ENCODE measurements at regions not wholly inside any gene's neighbourhood (a gene's known extent, or its start where the extent isn't known, plus 50 kb on each side); places are given as distances from the start of the nearest gene placed in this dataset.

DNA sequence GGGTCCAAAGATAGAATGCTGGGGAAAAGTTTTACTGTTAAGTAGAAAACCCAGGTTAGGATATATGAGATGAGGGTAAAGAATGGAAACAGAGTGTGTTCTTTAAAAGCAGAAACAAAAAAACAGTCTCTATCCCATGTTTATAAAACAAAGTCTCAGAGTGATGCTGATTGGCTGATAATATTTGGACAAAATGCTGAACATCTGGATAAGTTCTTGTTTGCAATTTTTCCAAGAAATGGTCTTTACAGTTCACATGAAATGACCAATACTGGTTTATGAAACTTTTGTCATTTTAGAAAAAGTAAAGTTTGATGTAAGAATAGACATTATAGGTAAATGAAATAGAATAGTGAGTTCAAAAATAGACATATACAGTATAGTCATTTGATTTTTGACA is 96.2 kb upstream of the EYS start:
- no peaks in the 10 kb centered on the region for H3K4me1 ChIP-seq (ENCODE audit: control insufficient read depth, insufficient read depth, low read length)
- H3K27ac ChIP-seq (ENCODE audit: extremely low read depth, low read depth, low read length): no peak overlapping the region
- TF ChIP-seq ZNF561 (tag by site-specific recombination; IDR thresholded peaks at IDR 0.05; ENCODE audit: borderline replicate concordance): no peak
- TF ChIP-seq, protein P1, sequence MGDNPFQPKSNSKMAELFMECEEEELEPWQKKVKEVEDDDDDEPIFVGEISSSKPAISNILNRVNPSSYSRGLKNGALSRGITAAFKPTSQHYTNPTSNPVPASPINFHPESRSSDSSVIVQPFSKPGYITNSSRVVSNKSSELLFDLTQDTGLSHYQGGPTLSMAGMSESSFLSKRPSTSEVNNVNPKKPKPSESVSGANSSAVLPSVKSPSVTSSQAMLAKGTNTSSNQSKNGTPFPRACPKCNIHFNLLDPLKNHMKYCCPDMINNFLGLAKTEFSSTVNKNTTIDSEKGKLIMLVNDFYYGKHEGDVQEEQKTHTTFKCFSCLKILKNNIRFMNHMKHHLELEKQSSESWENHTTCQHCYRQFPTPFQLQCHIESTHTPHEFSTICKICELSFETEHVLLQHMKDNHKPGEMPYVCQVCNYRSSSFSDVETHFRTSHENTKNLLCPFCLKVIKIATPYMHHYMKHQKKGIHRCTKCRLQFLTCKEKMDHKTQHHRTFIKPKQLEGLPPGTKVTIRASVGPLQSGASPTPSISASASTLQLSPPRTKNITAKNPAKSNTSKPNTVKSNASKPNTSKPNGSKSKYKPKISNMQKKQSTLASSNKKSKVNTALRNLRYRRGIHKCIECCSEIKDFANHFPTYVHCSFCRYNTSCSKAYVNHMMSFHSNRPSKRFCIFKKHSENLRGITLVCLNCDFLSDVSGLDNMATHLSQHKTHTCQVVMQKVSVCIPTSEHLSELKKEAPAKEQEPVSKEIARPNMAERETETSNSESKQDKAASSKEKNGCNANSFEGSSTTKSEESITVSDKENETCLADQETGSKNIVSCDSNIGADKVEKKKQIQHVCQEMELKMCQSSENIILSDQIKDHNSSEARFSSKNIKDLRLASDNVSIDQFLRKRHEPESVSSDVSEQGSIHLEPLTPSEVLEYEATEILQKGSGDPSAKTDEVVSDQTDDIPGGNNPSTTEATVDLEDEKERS (tag by site-specific recombination; IDR thresholded peaks at IDR 0.05): no peak
- TF ChIP-seq HOXA7 (CRISPR knock-in tag; IDR thresholded peaks at IDR 0.05; ENCODE audit: borderline replicate concordance): no peak
- TF ChIP-seq ZNF223 (tag by site-specific recombination; IDR thresholded peaks at IDR 0.05): no peak
- TF ChIP-seq SP2 (tag by site-specific recombination; IDR thresholded peaks at IDR 0.05): no peak
- TF ChIP-seq ZNF274 (IDR thresholded peaks at IDR 0.05; ENCODE audit: low read length): no peak
- TF ChIP-seq ZNF274 (tag by site-specific recombination; IDR thresholded peaks at IDR 0.05; ENCODE audit: borderline replicate concordance): no peak
- no peak for TF ChIP-seq ZNF433 (tag by site-specific recombination; IDR thresholded peaks at IDR 0.05; ENCODE audit: low read depth)
- TF ChIP-seq WT1 (tag by site-specific recombination; IDR thresholded peaks at IDR 0.05): no peak
- TF ChIP-seq ZNF37A (tag by site-specific recombination; IDR thresholded peaks at IDR 0.05): no peak
- H3K4me3 ChIP-seq (ENCODE audit: low read depth, low read length): no peak overlapping the region
- H3K36me3 ChIP-seq (ENCODE audit: control insufficient read depth in 2 of 2, insufficient read depth in 1 of 2, low read length in 2 of 2): no peaks in the 10 kb centered on the region
- H3K9me3 ChIP-seq (ENCODE audit: control insufficient read depth, insufficient read depth, low read depth, low read length): no peaks in the 10 kb centered on the region
- ChIA-PET CTCF (no interaction called here), POLR2A (no interaction called here)

DNA sequence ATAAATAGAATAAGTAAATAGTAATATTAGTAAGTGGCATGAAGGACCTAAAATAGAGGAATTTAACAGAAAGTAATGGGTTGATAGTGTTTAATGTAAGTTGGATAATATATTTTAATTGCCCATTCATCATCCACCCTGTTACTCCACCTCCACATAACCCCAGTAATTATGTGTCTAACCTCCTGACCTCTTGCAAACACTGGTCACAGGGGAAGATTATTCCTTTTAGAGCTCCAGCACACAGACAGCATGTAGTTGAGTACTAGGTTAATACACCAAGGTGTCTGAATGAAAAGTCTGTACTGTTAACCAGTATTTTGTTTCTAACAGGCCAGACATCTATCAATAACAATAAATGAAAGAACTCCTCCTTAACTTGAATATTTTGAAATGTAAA is 92.4 kb upstream of the EYS start:
- TF ChIP-seq ZNF610 (tag by site-specific recombination; IDR thresholded peaks at IDR 0.05; ENCODE audit: borderline replicate concordance) (no peak), ZBTB8A (tag by site-specific recombination; IDR thresholded peaks at IDR 0.05) (no peak), ZBTB7A (tag by site-specific recombination; IDR thresholded peaks at IDR 0.05; ENCODE audit: low read depth) (no peak), ZEB2 (tag by site-specific recombination; IDR thresholded peaks at IDR 0.05) (no peak), REPIN1 (tag by site-specific recombination; IDR thresholded peaks at IDR 0.05; ENCODE audit: low read depth) (no peak), ZNF555 (tag by site-specific recombination; conservative IDR thresholded peaks at IDR 0.05) (no peak), ZNF529 (tag by site-specific recombination; IDR thresholded peaks at IDR 0.05; ENCODE audit: insufficient replicate concordance) (no peak), ZXDB (tag by site-specific recombination; IDR thresholded peaks at IDR 0.05) (no peak), ZNF23 (tag by site-specific recombination; IDR thresholded peaks at IDR 0.05; ENCODE audit: borderline replicate concordance) (no peak), ZNF311 (tag by site-specific recombination; IDR thresholded peaks at IDR 0.05; ENCODE audit: borderline replicate concordance) (no peak), ZNF114 (tag by site-specific recombination; IDR thresholded peaks at IDR 0.05) (no peak), ZNF561 (tag by site-specific recombination; IDR thresholded peaks at IDR 0.05; ENCODE audit: borderline replicate concordance) (no peak), ZNF600 (tag by site-specific recombination; IDR thresholded peaks at IDR 0.05) (no peak)
- TF ChIP-seq, protein P2, sequence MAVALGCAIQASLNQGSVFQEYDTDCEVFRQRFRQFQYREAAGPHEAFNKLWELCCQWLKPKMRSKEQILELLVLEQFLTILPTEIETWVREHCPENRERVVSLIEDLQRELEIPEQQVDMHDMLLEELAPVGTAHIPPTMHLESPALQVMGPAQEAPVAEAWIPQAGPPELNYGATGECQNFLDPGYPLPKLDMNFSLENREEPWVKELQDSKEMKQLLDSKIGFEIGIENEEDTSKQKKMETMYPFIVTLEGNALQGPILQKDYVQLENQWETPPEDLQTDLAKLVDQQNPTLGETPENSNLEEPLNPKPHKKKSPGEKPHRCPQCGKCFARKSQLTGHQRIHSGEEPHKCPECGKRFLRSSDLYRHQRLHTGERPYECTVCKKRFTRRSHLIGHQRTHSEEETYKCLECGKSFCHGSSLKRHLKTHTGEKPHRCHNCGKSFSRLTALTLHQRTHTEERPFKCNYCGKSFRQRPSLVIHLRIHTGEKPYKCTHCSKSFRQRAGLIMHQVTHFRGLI (tag by site-specific recombination; IDR thresholded peaks at IDR 0.05): no peak
- TF ChIP-seq, protein P1 (tag by site-specific recombination; IDR thresholded peaks at IDR 0.05): no peak
- no peak overlapping the region for H3K4me3 ChIP-seq (ENCODE audit: low read depth, low read length)
- H3K36me3 ChIP-seq (ENCODE audit: control insufficient read depth in 2 of 2, insufficient read depth in 1 of 2, low read length in 2 of 2): no peaks in the 10 kb centered on the region
- ChIA-PET POLR2A (no interaction called here), CTCF (no interaction called here)
- no peak overlapping the region for H3K27ac ChIP-seq (ENCODE audit: extremely low read depth, low read depth, low read length)
- no peaks in the 10 kb centered on the region for H3K4me1 ChIP-seq (ENCODE audit: control insufficient read depth, insufficient read depth, low read length)
- no peaks in the 10 kb centered on the region for H3K9me3 ChIP-seq (ENCODE audit: control insufficient read depth, insufficient read depth, low read depth, low read length)

Data from HEK293 (cell line).